HEK293T (cell line): ENCODE measurements at regions not wholly inside any gene's neighbourhood (a gene's known extent, or its start where the extent isn't known, plus 50 kb on each side); places are given as distances from the start of the nearest gene placed in this dataset.

ENCODE experiments used
- ARNT ChIP-seq: fragments of 450-650 bp; IDR thresholded peaks from 2 replicates; pipeline ENCODE4 v1.6.1; 2017; ENCODE audit warnings: mild to moderate bottlenecking
- BHLHE40 ChIP-seq: fragments of 450-650 bp; IDR thresholded peaks from 2 replicates; pipeline ENCODE4 v1.6.1; 2016; ENCODE audit warnings: mild to moderate bottlenecking, moderate library complexity, borderline replicate concordance
- CTBP1 ChIP-seq: fragments of 450-650 bp; IDR thresholded peaks from 2 replicates; pipeline ENCODE4 v1.6.1; 2016; ENCODE audit warnings: borderline replicate concordance
- ELF4 ChIP-seq: fragments of 450-650 bp; IDR thresholded peaks from 2 replicates; pipeline ENCODE4 v1.6.1; 2017; ENCODE audit warnings: antibody characterized with exemption
- FOXK2 ChIP-seq: fragments of 450-650 bp; IDR thresholded peaks from 2 replicates; pipeline ENCODE4 v1.6.1; 2016; ENCODE audit warnings: mild to moderate bottlenecking
- FOXM1 ChIP-seq: fragments of 450-650 bp; IDR thresholded peaks from 2 replicates; pipeline ENCODE4 v1.6.1; 2017; ENCODE audit warnings: mild to moderate bottlenecking, borderline replicate concordance
- HDGF ChIP-seq: fragments of 450-650 bp; IDR thresholded peaks from 2 replicates; pipeline ENCODE4 v1.6.1; 2017; ENCODE audit warnings: antibody characterized with exemption, borderline replicate concordance
- NFRKB ChIP-seq: fragments of 450-650 bp; IDR thresholded peaks from 2 replicates; pipeline ENCODE4 v1.6.1; 2016; ENCODE audit warnings: mild to moderate bottlenecking, moderate library complexity
- PKNOX1 ChIP-seq: fragments of 450-650 bp; IDR thresholded peaks from 2 replicates; pipeline ENCODE4 v1.6.1; 2016
- SP1 ChIP-seq: fragments of 450-650 bp; IDR thresholded peaks from 2 replicates; pipeline ENCODE4 v1.6.1; 2017
- SUZ12 ChIP-seq: fragments of 450-650 bp; IDR thresholded peaks from 2 replicates; pipeline ENCODE4 v1.6.1; 2016; ENCODE audit warnings: mild to moderate bottlenecking
- TARDBP ChIP-seq: fragments of 450-650 bp; IDR thresholded peaks from 2 replicates; pipeline ENCODE4 v1.6.1; 2016
- ZNF384 ChIP-seq: fragments of 450-650 bp; IDR thresholded peaks from 2 replicates; pipeline ENCODE4 v1.6.1; 2016

GRCh38 chr13:103812971-103813370, 746.8 kb upstream of the SLC10A2 start:
- TF ChIP-seq BHLHE40, result no peak
- no peak for TF ChIP-seq ARNT
- no peak for TF ChIP-seq NFRKB
- TF ChIP-seq SP1, result no peak
- TF ChIP-seq TARDBP, result no peak
- TF ChIP-seq FOXM1, result no peak
- no peak for TF ChIP-seq ZNF384
- no peak for TF ChIP-seq ELF4
- TF ChIP-seq FOXK2, result no peak
- TF ChIP-seq HDGF, result no peak
- TF ChIP-seq SUZ12, result no peak
- TF ChIP-seq PKNOX1, result no peak
- TF ChIP-seq CTBP1, result no peak
